GM18868 (cell line): ENCODE measurements at regions not wholly inside any gene's neighbourhood (a gene's known extent, or its start where the extent isn't known, plus 50 kb on each side); places are given as distances from the start of the nearest gene placed in this dataset.
A peak's percentile ranks its signal among the peaks of the same experiment; 100 is the strongest.

Experiments used
- ATAC-seq: cut with Tn5 transposase; IDR thresholded peaks from one replicate; pipeline ENCODE4 v1.9.1; 2021; ENCODE audit warnings: mild to moderate bottlenecking, moderate library complexity; ENCODE audit not compliant: unreplicated experiment

DNA sequence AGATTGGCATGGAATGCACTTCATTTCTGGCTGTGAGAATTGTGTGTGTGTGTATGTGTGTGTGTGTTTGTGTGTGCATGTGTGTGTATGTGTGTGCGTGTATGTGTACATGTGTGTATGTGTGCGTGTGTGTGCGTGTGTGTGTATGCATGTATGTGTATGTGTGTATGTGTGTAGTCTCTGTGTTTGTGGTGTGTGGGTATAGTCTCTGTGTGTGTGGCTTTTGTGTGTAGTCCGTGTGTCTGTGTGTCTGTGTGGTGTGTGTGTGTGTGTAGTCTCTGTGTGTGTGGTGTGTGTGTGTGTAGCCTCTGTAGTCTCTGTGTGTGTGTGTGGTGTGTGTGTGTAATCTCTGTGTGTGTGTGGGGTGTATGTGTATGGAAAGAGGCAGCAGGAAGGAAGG, 247.3 kb upstream of the SOX11 start:
- no peak for ATAC-seq

DNA sequence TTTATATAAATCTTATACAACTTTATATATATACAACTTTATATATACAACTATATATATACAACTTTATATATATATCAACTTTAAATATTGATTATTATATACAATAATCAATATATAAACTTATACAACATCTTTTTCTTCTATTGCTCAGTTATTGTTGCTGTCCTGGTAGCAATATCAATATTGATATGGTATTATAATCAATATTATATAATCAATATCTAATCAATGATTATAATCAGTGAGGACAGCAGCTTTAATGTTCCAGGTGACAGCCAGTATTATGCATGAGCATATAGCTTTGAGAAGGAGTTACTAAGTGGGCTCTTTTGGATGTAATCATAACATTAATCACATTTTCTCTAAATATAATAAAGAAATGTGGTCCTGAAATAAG, 242.3 kb upstream of the SOX11 start:
- ATAC-seq = no peak

DNA sequence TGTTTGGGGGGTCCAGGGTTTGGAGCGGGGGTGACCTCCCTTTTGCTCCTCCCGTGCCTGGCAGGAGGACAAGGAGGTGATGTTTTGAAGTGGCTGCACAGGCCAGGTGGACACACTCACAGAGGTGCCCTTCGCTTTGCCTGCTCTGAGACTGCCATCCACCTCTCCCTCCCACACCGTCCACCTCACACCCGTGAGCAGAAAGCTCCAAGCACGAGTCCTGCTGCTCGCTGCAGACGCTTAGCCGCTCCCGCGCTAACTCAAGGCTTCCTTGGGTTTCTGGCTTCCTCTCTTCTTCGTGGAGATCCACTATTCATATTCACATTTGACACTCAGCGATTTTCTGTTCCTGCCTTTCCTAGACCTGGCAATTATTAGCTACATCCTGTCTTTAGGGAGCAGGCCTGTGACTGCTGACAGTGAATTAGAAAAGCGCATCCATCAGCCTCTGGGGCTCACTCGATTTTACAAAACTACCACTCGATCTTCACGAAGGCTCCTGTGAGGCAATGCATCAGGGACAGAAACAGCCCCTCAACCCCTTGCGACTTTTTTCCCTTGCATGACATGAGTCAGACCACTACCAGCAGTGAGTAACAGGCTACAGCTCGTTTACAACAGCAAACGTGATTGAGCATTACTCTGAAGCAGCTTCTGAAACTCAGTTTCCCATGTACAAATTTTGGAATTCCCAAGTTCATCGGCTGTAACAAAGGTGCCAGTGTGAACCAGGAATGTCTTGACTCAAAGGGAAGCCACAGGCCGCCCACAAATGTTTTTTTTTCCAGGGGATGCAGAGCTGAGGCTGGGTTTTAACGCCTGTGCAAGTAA, 238.7 kb upstream of the SOX11 start:
- no peak for ATAC-seq

DNA sequence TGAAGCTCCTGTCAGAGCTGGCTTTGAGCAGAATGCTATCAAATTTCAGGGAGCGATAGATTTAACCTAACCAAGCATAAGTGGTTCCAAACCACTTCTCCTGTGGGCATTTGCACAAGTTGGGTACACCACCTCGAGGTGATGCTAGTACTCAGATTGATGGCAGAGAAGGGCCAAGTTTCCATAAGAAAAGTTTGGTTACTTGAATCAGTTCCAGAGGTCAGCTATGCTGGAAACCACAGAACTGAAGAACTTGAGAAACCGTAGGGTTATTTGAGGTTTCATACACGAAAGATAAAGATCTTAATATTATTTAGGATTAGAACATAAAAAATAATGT, 238.2 kb upstream of the SOX11 start:
- ATAC-seq = no peak

DNA sequence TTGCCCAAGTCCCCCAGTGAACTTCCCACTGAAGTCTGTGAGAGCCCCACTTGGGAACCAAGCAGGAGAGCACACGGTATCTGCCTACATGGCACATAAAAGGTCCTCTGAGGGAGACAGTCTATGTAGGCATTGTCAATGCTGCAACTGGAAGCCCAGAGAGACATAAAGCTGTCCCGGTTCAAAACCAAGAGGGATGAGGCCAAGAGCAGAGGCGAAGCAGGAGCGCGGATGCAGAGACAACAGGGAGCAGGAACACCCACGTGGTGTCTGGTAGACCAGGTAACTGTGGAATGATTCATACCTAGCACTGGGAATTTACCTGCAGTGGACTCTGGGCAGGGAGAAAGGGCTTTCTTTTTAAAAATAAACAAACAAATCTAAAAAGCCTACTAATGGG, 233.1 kb upstream of the SOX11 start:
- no peak for ATAC-seq

DNA sequence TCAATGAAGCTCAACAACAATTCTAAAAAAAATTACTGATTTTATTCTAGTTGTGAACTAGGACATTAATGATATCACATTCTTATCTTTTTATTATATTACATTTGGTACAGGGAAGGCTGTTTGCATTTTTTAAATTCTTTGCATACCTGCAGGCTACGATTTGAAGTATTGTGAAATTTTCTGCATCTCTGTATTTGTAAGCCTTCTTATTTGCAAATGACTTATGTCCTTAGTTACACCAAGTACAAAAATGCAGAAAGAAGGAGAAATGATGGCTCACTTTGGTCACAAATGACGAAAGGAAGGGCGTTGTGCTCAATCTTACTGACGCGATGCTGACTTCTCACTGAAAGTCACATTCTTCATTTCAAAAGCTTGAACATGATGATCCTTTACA, 227.5 kb upstream of the SOX11 start:
- ATAC-seq = no peak

DNA sequence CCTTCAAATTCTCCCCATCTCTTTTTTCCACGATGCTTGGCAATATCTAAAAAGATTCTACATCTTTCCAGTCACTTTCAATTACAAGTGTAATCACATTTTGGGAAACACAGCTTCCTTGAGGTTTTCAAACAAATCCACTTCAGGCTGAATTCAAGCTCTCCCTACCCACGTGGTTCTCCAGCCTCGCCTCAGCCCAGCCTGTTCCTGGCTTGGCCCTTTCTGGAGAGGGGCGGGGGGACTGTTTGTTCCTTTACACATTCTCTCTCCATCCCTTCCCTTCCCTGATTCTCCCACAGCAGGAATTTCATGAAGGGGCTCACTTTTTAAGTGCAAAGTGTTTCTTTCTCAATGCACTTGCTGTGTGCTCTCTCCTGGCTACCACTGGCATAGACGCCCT, 226.3 kb upstream of the SOX11 start:
- no peak for ATAC-seq

DNA sequence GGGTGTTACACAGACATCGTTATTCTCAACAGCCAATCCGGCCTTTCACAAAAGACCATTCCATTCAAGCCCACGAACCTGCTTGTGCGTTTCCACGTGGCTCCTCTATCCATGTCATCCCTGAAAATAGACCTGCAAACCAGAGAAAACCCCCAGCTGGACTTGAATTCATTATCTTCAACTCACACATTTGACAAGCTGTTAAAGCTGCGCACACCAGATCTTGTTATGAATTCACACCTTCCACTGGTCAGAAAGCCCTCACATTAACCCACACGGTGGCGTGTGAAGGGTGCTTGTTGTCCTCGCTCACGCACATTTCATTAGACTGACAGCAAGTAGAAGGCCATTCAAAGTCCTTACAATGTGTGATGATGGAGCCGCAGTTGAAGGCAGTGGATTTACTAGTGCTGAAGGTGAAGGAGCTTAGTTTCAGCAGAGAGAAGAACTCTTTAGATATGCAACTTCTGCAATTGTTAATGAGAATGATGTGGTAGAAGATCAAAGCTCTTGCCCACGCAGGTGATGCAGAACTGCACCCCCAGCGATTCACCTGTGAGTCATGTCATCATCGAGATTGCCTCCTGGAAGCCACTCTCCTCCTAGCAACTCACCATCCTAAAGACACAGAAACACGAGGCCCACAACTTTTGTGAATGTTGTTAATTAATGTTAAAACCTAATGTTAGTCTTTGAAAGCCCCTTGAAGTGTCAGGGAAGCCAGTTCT, 224.8 kb upstream of the SOX11 start:
- ATAC-seq = no peak

DNA sequence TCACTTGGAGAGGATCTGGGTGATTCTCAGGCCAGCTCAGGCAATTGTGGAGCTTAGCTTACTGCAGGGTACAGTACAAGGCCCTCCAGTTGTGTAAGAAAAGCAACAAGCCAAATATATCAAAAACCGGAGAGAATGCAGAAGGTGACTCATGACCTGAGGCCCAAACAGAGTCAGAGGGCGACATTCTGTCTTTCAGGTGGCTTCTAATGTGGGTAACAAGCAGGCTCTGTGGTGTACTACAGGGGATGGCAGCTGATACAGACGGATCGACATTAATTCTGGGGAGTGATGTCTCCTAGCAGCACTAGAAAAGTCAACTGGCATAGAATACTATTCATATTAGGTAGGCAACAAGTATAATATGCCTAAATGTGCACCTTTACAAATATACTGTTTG, 219.5 kb upstream of the SOX11 start:
- ATAC-seq = no peak

DNA sequence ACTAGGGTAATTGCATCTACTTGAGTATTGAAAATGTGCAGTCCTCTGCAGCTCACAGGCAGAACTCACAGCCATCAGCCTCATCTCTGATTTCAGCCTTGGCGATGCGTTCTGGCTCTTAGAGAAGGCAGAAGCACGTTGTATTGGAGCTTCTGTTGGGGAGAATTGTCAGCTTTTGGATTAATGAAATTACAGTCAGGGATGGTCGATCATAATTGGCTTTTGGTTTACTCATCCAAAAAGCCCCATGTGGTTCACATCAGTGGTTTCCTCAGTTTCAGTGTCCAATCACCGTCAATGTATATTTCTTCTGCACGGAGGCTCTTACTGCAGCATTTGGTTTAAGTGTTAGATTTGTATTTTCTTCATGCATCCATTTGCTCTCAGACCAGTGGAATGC, 218.5 kb upstream of the SOX11 start:
- ATAC-seq = no peak

DNA sequence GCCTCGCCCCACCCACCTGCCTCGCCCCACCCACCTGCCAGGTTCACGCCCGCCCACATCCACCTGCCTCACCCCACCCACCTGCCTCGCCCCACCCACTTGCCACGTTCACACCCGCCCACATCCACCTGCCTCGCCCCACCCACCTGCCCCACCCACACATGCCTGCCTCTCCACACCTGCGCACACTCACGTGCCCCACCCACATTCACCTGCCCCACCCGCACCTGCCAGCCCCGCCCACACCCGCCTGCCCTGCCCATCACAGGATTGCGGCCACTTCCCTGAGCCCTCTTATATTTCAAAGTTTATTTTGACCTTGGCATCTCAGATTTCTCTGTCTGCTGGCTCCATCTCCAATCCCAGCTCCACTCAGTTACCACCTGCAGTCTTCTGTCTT, 217.5 kb upstream of the SOX11 start:
- no peak for ATAC-seq

DNA sequence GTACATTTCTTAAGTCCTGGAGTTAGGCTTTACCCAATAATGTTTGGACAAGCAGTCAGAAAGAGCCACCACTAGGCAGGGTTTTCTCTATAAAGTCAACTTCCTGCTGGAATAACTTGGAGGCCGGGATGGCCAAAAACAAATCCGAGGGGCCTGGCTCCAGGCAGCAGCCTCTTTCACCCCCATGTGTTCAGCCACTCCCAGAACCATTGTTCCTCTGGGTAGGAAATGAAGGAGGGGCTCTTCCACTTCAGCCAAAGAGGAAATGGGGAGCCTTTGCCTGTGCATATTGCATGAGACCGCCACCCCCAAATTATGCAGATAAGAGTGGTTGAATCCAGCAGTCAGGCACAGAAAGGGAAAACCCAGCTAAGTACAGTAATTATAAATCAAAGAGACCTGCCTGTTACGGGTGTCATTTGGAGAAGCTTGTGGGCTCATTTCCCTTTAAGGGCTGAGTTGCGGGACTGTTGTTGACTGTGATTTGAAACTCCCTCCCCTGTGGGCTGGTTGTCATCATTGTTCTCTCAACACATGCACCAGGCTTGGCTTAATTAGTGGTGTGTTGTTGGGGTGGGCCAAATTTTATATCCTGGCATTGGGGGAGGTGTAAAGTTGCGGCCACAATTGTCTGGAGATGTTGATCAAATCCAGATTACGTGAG, 212.8 kb upstream of the SOX11 start:
- ATAC-seq = peak; percentile 65

DNA sequence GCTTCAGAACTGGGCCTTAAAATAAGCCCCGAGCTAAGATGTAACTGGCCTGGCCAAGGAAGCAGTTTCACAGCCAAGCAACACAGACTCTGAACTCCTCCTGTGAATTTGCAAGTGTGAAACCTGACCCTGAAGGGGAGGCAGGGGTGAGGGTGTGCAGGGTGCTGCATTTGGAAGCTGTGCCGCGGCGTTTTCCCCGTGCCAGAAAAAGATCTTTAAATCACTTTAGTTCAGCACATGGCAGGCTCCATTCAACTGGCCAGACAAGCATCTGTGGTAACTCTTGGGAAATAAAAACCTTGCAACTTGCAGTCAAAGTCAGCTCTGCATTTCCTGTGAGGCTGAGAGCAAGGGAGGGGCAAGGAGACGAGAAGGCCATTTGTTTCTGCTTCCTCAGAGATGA, 209.3 kb upstream of the SOX11 start:
- ATAC-seq = no peak

DNA sequence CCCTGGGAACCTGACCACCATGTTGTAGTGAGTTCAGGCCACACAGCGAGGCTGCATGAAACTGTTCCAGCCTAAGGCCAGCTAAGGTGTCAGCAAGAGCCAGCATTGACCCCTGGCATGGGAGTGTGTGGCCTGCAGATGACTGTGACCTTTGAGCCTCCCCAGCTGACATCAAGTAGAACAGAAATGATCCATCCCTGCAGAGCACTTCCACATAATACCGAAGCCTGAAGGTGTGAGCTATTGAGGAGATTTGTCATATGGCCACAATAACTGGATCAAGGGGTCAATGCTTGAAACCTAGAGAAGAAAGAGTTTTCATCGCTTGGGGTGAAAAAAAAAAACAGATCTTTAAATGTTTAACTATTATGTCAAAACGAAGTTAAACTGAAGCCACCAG, 207.3 kb upstream of the SOX11 start:
- ATAC-seq = no peak

DNA sequence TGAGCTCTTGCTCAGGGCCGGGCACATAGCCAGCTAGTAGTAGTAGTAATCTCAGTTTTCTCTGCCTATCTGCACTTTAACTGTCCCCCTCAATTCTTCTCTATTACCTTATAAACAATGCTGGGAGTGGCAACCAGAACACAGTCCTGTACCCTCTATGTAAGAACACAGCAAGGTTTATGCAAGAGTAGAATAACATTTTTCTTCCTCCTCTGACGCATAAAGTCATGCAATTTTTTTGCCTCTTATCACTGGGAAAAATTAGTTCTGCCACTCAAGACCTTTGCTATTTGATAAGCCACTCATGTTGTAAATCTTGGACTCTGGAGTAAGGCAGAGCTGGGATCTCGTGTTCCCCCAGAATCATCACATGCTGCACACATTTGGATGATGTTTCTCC, 200.7 kb upstream of the SOX11 start:
- ATAC-seq = no peak

DNA sequence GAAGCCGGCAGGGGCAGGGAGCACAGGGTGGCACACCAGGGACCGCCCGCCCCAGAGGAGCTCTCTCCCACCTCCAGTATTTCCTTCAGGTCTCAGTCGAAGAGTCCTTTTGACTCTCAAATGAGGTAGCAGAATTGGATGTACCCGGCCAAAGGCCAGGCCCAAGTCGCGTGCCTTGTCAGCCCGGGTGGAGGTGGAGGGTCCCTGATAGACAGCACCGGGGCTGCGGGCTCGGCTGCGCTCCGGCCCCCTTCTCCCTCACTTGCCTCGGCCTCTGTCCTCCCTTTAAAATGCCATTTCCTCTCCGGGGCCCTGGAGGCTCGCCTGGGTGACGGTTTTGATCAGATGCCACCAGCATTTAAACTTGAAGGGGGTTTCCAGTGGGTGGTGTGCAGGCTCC, 198.9 kb upstream of the SOX11 start:
- no peak for ATAC-seq

DNA sequence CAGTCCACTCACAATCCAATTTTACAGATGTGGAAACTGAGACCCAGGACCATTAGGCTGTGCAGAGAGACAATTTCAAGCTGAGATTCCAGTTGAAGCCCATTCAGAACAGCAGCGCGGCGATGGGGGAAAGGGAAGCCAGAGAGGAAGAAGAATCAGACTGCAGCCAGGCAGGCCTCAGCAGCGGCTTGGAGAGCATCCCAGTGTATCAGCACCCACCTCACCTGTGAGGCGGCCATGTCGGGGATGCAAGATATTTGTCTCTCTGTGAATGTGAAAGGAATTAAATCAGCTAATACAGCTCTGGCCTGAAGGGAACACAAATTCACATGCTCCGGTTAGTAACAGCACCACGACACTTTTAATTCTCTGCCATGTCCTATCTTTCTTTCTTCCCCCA, 198.0 kb upstream of the SOX11 start:
- no peak for ATAC-seq

DNA sequence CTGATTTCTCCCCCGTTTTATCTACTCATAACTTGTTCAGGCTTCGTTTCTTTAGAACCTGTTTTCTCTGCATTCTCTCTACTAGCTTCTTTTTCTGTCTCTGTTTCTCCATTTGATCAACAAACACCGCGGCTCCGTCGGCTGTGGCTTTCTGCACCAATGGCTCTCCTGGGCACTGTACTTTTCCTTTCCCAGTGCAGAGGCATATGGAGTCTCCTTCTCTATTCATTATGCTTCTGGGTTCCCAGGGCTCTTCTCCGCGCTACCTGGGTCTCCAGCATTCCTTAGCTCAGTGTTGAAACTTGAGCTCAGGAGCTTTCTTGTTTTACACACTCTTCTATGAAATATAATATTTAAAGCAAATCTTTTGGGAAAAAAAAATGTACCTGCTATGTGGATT, 196.6 kb upstream of the SOX11 start:
- no peak for ATAC-seq

DNA sequence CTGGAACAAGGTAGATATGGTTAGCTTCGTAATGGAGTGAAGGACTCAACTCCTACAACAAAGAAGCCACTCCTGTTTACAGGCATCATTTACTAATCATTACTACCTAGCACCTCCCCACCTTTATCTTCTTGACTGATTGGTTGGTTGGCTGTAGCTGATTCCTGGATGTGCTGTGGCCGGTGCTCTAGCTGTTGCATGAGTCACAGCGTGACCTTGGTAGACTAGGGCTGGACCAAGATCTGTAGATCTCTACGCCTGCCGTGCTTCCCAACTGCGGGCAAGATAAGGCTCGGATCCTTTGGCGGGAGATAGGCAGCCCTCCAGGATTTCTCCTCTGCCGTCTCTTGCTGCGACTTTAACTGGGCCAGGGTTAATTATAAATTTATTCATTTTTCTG, 194.3 kb upstream of the SOX11 start:
- no peak for ATAC-seq

DNA sequence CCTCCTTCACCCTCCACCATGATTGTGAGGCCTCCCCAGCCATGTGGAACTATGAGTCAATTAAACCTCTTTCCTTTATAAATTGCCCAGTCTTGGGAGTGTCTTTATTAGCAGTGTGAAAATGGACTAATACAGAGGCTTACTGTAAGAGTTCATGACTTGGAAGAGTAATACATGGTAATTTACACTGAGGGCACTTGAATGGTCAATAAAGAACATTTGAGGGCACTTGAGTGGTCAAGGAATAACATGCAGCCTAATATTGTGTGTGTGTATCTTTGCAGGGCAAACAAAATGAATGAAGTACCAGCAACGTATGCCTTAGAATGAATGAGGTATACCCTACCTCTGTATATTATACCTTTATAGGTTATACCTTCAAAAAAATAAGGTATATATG, 190.4 kb upstream of the SOX11 start:
- no peak for ATAC-seq

DNA sequence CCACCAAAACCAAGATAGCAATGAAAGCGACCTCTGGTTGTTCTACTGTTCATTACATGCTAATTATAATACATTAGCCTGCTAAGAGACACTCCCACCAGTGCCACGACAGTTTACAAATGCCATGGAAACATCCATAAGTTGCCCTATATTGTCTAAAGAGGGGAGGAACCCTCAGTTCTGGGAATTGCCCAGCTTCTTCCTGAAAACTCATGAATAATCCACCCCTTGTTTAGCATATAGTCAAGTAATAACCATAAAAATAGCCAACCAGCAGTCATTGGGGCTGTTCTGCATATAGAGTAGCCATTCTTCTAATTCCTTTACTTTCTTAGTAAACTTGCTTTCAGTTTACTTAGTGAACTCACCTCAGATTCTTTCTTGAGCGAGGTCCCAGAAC, 189.8 kb upstream of the SOX11 start:
- no peak for ATAC-seq

DNA sequence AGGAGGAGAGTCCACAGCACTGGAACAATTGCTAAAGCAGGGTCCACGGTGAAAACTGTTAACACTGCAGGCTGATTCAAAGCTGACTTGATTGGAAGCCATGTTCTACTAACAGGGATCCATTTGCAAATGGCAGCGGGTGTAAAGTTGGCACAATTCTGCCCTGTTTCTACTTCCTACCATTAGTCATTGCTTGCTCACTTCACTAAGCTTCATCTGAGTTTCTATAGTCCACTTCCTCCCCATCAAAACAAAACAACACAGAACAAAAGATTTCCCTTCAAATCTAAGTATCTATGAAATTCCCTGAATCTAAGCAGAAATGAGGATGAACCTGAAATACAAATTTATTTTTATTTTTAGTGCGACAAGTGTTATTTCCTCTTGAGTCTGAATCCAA, 187.4 kb upstream of the SOX11 start:
- ATAC-seq = no peak
